ENCODE measurements at regions not wholly inside any gene's neighbourhood (a gene's known extent, or its start where the extent isn't known, plus 50 kb on each side); places are given as distances from the start of the nearest gene placed in this dataset.

DNA sequence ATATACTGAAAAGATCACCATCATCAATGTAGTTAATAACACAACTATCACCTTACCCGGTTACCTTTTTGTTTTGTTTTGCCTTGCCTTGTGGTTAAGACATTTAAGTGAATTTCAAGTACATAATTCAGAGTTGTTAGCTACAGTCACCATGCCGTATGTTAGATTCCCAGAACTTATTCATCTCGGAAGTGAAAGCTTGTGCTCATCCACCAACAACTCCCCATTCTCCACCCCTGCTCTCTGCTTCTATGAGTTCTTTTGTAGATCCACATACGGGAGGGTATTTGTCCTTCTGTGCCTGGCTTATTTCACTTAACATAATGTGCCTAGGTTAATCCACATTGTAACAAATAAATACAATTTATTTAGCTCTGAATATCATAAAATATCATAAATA is 182.8 kb upstream of the ADARB2 start:
- no peak for DNase-seq (ENCODE audit: low spot score)
- H3K9ac ChIP-seq, result no peak overlapping the region
- H3K4me3 ChIP-seq, result no peak overlapping the region
- no peak overlapping the region for H3K4me3 Mint-ChIP-seq
- no peaks in the 10 kb centered on the region for H3K27me3 Mint-ChIP-seq (ENCODE audit: insufficient read depth, low read depth)
- no peaks in the 10 kb centered on the region for H3F3A ChIP-seq (ENCODE audit: low read depth)
- H3K36me3 ChIP-seq, result no peaks in the 10 kb centered on the region
- H3K9me3 Mint-ChIP-seq, result no peaks in the 10 kb centered on the region
- H3K4me1 Mint-ChIP-seq, result peaks cover 3% of the 10 kb centered on the region
- no peaks in the 10 kb centered on the region for H3K79me2 ChIP-seq (ENCODE audit: low read depth)
- H3K36me3 Mint-ChIP-seq, result no peaks in the 10 kb centered on the region
- H3K4me2 ChIP-seq, result no peak overlapping the region
- H3K27ac Mint-ChIP-seq, result no peak overlapping the region
- peaks cover 4% of the 10 kb centered on the region for H3K4me1 ChIP-seq
- no peak overlapping the region for H2AFZ ChIP-seq (replicated peaks)
- no peak overlapping the region for H3K27ac ChIP-seq
- H3K9me3 ChIP-seq (ENCODE audit: low read depth), result no peaks in the 10 kb centered on the region
- H3K27me3 ChIP-seq, result no peaks in the 10 kb centered on the region
- no peaks in the 10 kb centered on the region for H4K20me1 ChIP-seq (ENCODE audit: low read depth)
- TF ChIP-seq EZH2 (IDR thresholded peaks at IDR 0.05) (no peak), EZH2phosphoT487 (IDR thresholded peaks at IDR 0.05) (no peak)
- TF ChIP-seq, protein P1, sequence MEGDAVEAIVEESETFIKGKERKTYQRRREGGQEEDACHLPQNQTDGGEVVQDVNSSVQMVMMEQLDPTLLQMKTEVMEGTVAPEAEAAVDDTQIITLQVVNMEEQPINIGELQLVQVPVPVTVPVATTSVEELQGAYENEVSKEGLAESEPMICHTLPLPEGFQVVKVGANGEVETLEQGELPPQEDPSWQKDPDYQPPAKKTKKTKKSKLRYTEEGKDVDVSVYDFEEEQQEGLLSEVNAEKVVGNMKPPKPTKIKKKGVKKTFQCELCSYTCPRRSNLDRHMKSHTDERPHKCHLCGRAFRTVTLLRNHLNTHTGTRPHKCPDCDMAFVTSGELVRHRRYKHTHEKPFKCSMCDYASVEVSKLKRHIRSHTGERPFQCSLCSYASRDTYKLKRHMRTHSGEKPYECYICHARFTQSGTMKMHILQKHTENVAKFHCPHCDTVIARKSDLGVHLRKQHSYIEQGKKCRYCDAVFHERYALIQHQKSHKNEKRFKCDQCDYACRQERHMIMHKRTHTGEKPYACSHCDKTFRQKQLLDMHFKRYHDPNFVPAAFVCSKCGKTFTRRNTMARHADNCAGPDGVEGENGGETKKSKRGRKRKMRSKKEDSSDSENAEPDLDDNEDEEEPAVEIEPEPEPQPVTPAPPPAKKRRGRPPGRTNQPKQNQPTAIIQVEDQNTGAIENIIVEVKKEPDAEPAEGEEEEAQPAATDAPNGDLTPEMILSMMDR (IDR thresholded peaks at IDR 0.05), result no peak

DNA sequence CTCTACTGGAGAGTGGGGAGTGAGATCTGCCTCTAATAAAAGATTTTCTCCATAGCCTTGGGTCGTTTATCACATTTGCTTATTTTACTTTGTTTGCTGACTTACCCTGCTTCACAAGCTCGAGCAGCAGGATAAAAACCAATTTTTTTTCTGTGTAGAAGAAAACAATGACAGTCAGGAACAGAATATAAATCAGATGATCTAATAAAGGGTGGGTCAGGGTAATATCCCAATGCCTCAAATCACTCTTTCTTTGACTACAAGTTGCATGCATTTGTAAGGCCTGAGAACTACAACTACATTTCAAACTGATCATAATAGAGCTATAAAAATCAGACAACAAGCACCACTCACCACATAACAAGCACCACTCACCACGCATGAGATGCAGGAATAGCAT is 174.4 kb upstream of the ADARB2 start:
- Mint-ChIP-seq H3K36me3 (no peaks in the 10 kb centered on the region), H3K4me3 (no peak overlapping the region), H3K4me1 (no peaks in the 10 kb centered on the region), H3K27me3 (ENCODE audit: insufficient read depth, low read depth) (no peaks in the 10 kb centered on the region), H3K9me3 (no peaks in the 10 kb centered on the region), H3K27ac (no peak overlapping the region)
- Histone ChIP-seq H3K4me3 (no peak overlapping the region), H3K27me3 (no peaks in the 10 kb centered on the region), H4K20me1 (ENCODE audit: low read depth) (no peaks in the 10 kb centered on the region), H3K9me3 (ENCODE audit: low read depth) (no peaks in the 10 kb centered on the region), H3K4me2 (no peak overlapping the region), H3K36me3 (no peaks in the 10 kb centered on the region), H2AFZ (replicated peaks) (no peak overlapping the region), H3F3A (ENCODE audit: low read depth) (no peaks in the 10 kb centered on the region), H3K79me2 (ENCODE audit: low read depth) (no peaks in the 10 kb centered on the region), H3K4me1 (no peaks in the 10 kb centered on the region), H3K27ac (no peak overlapping the region), H3K9ac (no peak overlapping the region)
- TF ChIP-seq, protein P1 (IDR thresholded peaks at IDR 0.05), result no peak
- TF ChIP-seq EZH2 (IDR thresholded peaks at IDR 0.05) (no peak), EZH2phosphoT487 (IDR thresholded peaks at IDR 0.05) (no peak)
- no peak for DNase-seq (ENCODE audit: low spot score)

DNA sequence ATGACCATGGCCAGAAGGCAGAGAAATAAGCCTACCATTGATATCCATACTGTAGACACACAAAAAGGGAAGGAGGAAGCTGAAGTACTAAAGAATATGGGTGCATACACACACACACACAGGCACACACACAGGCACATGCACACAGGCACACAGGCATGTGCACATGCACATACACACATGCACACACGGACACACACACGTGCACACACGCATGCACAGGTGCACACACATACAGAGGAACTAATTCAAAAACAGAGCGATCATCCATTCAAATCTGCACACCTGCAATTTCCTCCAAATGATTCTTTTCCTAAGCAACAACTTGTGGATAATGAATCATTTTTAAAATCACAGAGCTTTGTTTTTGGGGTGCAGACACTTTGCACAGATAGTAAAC is 166.7 kb upstream of the ADARB2 start:
- Histone ChIP-seq H3K79me2 (ENCODE audit: low read depth) (no peaks in the 10 kb centered on the region), H3F3A (ENCODE audit: low read depth) (no peaks in the 10 kb centered on the region), H4K20me1 (ENCODE audit: low read depth) (no peaks in the 10 kb centered on the region), H3K4me1 (no peaks in the 10 kb centered on the region), H3K4me3 (no peak overlapping the region), H2AFZ (replicated peaks) (no peak overlapping the region), H3K9me3 (ENCODE audit: low read depth) (peaks cover 4% of the 10 kb centered on the region), H3K4me2 (no peak overlapping the region), H3K27ac (no peak overlapping the region), H3K27me3 (no peaks in the 10 kb centered on the region), H3K36me3 (no peaks in the 10 kb centered on the region), H3K9ac (no peak overlapping the region)
- Mint-ChIP-seq H3K27ac (no peak overlapping the region), H3K4me3 (no peak overlapping the region), H3K4me1 (no peaks in the 10 kb centered on the region), H3K36me3 (no peaks in the 10 kb centered on the region), H3K9me3 (peaks cover 14% of the 10 kb centered on the region), H3K27me3 (ENCODE audit: insufficient read depth, low read depth) (no peaks in the 10 kb centered on the region)
- TF ChIP-seq, protein P1 (IDR thresholded peaks at IDR 0.05), result no peak
- TF ChIP-seq EZH2phosphoT487 (IDR thresholded peaks at IDR 0.05) (no peak), EZH2 (IDR thresholded peaks at IDR 0.05) (no peak)
- no peak for DNase-seq (ENCODE audit: low spot score)
